ENCODE measurements at regions not wholly inside any gene's neighbourhood (a gene's known extent, or its start where the extent isn't known, plus 50 kb on each side); places are given as distances from the start of the nearest gene placed in this dataset.
A peak's percentile ranks its signal among the peaks of the same experiment; 100 is the strongest.

GRCh38 chr1:221109930-221110329, 230.7 kb downstream of the HLX start:
- DNase-seq, result no peak

- DNase-seq, result no peak
Observed at GRCh38 chr1:221117133-221117532, 237.9 kb downstream of the HLX start.

DNA sequence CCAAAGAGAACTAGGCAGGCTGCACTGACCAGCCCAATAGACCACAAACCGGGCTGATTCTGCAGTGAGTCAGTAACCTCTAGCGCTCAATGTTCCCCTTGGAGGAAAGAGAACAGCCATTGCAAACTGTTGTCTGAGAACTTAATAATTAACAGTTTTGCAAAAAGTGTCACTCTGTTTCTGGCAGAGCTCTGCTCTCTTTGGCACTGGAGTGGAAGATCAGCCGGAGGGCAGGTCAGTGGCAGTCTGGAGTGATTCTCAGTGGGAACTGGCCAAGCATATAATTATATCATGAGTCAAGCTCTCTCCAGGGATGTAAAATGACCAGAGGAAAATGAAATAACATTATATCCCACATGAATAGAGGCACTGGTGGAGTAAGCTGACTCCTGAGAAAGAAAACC, 238.3 kb downstream of the HLX start:
- DNase-seq, result peak; percentile 54

- DNase-seq, result no peak
Observed at GRCh38 chr1:221118176-221118937, 239.1 kb downstream of the HLX start.

DNA sequence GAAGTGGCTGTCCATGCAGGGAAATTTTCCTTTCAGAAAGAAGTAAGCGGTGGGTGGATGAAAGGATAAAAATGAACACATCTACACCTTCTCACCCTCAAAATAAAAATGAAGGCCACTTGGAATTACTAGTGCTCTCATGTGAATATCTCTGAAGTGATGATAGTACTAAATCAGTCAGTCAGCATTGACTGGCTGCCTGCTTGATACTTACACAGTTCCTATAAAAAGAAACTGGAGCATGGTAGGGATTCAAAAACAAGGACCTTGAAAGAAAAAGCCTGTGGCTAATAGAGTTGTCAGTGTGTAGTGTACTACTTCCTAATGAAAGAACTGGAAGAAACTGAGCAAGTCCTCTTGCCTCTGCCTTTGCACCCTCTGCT, 239.7 kb downstream of the HLX start:
- no peak for DNase-seq

GRCh38 chr1:221122501-221122900, 243.3 kb downstream of the HLX start:
- DNase-seq, result no peak

- no peak for DNase-seq
Observed at GRCh38 chr1:221125976-221126375, 246.7 kb downstream of the HLX start.

DNA sequence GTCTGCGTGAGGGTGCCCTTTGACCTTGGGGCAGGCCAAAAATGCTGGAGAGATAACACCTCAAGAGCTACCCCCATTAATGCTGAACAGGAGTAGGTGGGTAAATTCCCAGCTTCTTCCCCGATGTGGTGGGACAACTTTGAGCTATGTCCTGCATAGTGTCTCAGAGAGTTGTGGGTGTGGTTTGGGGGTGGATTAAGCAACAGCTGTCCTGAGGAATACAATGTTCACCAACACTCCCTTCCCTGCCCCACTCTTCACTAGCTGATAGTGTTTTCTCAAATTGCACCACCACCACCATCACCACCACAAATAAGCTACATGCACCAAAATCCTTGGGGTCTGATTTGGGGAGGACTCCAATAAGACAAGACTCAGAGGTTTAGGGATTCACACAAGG, 258.4 kb downstream of the HLX start:
- peak; percentile 13 for DNase-seq

- DNase-seq, result no peak
Observed at GRCh38 chr1:221138516-221138915, 259.3 kb downstream of the HLX start.

- no peak for DNase-seq
Observed at GRCh38 chr1:221139991-221140390, 260.7 kb downstream of the HLX start.

GRCh38 chr1:221141096-221141495, 261.9 kb downstream of the HLX start:
- DNase-seq, result no peak

GRCh38 chr1:221141606-221142285, 262.5 kb downstream of the HLX start:
- DNase-seq, result no peak

DNA sequence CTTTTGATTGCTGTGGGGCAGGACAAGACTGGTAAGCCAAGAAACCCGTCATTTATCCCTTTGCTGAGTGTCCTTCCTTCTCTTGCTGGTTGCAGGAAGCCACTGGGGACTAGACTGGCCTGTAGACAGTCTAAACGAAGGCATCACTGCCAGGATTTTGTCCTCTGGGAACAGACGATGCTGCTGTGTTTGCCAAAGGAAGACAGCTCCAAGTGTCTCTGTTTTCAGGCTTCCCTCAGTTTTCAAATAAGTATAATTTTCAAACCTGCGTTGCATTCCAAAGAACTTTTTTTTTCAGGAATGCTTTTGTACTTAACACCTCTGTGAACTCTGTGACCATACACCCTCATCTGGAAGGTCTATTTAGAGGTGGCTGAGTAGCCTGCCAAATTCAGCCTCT, 269.4 kb downstream of the HLX start:
- no peak for DNase-seq

GRCh38 chr1:221149111-221149510, 269.9 kb downstream of the HLX start:
- peak; percentile 68 for DNase-seq

- DNase-seq, result no peak
Observed at GRCh38 chr1:221149555-221150075, 270.4 kb downstream of the HLX start.

- no peak for DNase-seq
Observed at GRCh38 chr1:221150996-221151395, 271.8 kb downstream of the HLX start.

DNA sequence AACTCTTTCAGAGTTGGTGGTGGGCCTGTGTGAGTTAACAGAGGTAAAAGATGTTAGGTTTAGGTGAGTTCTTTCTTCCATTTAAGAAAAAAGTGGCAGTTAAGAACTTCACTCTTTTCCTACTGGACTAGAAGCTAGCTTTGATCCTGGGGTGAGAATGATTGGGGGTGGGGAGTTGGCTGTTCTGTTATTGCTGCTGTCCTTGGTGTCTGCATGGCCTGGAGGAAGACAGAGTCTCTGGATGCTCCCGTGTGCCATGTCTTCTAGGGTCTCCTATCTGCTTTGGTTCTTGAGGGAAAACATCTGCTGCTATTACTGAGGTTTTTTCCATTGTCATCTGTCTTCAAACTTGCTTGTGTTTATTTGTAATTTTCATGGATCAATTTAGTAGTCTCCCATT, 275.7 kb downstream of the HLX start:
- no peak for DNase-seq

DNA sequence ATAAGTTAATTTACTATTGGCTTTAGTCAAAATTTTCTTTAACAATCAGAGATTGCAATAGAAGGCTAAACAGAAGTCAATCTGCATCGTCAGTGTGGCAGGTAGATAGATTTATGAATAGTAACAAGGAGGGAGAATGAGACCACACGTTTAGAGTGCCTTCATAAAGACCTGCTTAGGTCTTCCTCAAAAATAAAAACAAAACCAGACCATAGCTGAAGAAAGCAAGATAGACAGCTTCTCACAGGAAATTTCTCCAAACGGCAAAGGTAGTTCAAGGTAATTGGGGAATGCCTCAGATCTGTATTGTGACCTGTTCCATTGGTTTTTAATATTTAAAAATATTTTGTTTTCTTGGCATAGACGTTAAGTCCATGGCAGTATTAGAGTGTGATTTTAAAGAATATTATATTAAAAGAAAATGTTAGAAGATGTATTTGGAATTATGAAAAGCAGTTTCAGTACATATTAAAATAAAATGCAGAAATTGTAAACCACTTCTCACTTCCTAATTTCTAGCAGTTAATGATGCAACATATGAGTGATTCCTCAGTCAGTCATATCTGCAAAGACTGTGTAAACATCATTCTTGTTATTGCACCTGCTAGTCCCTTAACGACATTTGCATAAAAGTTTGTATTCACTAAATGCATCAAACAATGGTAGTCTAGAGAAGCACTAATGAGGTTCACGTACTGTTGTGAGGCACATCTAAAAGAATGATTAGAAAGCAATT, 278.0 kb downstream of the HLX start:
- DNase-seq, result peak; percentile 78

GRCh38 chr1:221159608-221160007, 280.4 kb downstream of the HLX start:
- DNase-seq, result no peak

DNA sequence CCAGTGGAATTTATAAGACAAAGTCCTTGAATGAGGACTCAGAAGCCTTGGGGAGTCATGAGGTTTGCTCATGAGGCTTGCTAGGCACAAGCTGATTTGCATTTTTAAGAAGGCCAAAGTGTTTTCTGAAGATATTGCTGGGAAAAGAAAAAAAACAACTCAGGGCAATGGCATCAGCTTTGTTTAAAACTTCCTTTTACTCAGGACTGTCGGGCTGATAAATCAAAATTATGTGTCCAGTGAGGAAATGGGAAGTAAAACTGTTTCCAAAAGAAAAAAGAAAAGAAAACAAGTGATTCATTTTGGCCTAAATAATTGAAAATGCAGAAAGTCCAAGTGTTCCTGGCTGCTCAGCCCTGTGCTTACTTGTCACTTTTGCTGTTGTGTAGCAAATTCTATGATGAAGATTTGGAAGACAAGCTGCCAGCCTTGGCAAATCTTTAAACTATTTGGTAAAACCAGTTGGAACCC, 282.4 kb downstream of the HLX start:
- DNase-seq, result peak; percentile 35

DNA sequence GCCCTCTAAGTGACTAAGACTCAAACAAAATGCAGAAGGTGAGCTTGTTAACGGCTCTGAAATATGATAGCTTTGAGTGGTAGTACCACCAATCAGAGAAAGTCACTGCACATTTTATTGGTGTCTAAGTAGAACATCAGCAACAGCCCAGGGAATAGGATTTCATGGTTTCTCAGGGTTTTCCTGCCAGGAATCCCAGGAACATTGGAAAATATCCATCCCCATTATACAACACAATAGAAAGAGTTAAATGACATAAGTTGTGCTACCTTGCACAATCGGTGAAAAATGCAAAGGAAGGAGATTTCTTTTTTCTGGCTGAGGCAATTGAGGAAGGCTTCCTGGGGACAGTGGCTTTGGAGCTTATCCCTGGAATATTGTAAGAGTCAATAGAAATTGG, 283.1 kb downstream of the HLX start:
- DNase-seq, result no peak

DNA sequence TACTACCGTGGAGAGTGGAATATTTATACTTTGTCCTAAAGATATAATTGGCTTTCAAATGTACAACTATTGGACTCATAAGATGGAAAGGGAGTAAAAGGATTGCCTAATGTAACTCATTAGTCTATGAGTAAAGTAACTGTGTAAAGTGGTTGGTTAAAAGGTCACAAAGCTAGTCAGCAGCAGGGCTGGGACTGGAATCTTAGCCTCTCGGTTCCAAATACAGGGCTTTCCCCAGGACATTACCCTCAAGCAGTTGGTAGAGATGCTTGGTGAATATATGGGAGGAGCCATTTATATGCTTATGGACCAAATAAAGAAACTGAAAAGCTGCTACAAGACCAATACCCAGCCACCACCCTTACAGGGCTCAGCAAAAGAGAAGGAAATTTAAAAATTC, 283.7 kb downstream of the HLX start:
- no peak for DNase-seq

- no peak for DNase-seq
Observed at GRCh38 chr1:221164029-221164428, 284.8 kb downstream of the HLX start.
